Activated gamma-delta T cell (primary cell): ENCODE measurements at regions not wholly inside any gene's neighbourhood (a gene's known extent, or its start where the extent isn't known, plus 50 kb on each side); places are given as distances from the start of the nearest gene placed in this dataset.
"Not testable (repeated sequence)": the region's sequence is repeated elsewhere in the genome, so short reads cannot be mapped to it uniquely, and the experiment has no call there.

ENCODE experiments used
- DNase-seq: peaks from one replicate; lab custom pipeline; 2025; lab: John Stamatoyannopoulos, UW

DNA sequence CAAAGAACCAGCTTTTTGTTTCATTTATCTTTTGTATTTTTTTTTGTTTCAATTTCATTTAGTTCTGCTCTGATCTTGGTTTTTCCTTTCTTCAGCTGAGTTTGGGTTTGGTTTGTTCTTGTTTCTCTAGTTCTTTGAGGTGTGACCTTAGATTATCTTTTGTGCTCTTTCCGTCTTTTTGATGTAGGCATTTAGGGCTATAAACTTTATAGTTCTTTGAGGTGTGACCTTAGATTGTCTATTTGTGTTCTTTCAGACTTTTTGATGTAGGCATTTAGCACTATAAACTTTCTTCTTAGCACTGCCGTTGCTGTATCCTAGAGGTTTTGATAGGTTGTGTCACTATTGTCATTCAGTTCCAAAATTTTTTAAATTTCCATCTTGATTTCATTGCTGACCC is 224.3 kb upstream of the COBL start:
- not testable (repeated sequence) for DNase-seq

DNA sequence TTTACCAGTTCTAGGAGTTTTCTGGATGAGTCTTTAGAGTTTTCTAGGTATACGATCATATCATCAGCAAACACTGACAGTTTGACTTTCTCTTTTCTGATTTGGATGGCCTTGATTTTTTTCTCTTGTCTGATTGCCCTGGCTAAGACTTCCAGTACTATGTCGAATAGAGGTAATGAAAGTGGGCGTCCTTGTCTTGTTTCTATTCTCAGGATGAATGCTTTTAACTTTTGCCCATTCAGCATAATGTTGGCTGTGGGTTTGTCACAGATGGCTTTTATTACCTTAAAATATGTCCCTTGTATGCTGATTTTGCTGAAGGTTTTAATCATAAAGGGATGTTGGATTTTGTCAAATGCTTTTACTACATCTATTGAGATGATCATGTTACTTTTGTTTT is 223.2 kb upstream of the COBL start:
- DNase-seq: no peak

DNA sequence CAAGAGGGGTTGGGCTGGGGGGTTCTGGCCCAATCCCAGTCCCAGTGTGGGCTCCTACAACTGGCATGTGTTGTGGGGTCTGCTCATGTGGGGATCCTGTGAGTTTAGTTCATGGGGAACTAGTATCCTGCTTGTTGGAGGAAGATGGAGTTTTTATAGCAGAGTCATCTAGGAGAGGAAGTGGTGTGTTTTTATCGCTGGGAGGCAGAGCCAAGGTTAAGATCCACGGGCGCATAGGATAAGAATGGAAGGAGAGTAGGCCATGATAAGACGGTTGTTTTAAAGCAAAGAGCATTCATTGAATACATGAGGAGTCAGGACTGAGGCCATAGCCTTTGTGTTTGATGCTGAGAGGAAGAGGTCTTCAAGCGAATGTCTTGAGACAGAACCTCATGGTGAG is 211.6 kb upstream of the COBL start:
- no peak for DNase-seq

DNA sequence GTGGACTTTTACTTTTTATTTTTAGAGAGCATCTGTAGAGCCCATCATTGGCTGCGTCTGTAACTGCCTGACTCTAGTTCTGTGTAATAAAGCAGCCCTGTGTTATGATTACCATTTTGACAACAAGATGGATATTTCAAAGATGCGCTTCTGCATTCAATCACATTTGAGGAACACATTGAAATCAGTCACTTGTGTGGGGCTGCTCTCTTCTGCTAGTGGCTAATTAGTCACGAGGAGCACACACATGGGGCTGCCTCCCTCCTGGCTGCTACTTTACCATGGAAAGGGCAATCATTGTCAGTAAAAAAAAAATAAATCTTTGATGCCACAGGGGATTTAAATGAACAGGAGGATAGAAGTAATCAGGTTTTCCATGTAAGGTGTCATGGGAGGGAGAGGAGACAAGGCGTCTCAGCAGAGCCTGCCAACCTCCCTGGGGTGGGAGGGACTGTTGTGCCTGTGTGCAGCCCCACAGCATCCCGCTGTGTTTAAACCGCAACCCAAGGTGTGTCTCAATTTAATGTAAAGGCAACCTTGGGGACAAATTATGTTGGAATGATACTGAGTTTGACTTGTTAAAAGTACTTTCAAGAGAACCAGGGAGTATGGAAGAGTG is 205.2 kb upstream of the COBL start:
- no peak for DNase-seq

DNA sequence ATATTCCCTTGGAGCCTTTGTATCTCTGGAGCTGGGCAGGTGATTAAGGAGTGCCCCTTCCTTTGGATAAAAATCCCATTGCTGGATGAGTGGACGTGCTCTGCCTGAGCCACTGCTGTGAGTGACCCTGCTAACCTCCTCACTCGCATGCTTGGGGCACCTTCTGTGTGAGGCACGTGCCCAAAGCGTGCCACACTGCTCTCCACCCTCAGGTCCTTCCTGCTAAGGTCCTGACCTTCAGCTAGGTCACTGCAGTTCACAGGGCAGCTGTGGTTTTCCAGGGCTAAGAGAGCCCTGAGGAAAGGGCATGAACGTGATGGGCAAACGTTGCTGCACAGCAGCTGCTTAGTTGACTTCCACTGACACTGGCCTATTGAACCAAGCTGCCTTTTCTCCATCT is 204.4 kb upstream of the COBL start:
- DNase-seq: no peak

DNA sequence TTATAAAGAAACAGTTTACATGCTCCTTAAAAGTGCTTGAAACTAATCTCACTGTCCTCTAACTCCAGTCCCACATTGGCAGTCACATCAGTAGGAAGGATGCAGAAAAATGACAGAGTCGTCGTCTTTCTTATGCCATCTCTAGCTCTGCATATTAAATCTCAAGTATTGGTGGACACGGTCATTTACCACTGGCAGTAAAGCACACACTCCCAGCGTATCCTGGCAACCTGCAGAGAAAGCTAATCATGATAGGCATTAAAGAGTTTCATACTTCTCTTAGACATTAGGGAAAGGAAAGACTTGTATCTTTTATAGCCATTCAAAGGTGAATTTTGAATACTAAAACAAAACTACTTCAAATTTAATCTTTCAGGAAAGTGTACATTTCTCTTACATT is 202.0 kb upstream of the COBL start:
- no peak for DNase-seq

DNA sequence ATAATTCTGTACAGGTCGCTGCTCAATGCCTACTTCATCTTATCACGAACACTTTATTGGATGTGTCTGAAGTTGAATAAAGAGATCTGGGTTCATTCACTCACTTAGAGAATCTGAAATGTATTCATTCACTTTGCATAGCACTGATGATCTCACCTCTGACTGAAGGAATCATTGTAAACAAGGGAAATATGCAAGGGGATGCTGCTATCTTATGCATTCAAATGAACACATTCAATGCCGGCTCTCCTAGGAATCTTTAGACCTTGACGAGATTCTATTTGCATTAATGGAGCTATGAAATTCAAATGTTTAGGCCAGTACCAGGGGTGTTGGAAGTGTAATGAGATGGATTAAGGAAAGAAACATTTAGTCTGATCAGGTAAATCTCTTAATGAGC is 200.6 kb upstream of the COBL start:
- DNase-seq: no peak

DNA sequence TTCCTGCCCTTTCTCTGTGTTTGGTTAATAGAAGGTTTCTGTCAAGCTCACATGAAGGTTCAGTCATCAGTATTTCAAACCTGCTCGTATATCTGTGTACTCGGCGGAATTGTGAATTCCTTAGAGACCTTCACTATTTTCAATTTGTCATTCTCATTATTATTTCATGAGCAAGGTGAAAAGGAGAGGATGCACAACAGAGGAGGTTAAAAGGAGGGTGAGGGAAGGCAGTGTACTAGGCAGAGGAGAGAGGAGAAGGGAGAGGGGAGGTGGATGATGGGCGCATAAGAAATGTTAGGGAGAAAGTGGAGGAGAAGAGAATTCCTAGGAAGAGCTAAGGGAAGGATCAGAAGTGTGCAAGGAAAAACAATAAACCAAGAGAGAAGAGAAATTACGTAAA is 185.0 kb upstream of the COBL start:
- DNase-seq: no peak

DNA sequence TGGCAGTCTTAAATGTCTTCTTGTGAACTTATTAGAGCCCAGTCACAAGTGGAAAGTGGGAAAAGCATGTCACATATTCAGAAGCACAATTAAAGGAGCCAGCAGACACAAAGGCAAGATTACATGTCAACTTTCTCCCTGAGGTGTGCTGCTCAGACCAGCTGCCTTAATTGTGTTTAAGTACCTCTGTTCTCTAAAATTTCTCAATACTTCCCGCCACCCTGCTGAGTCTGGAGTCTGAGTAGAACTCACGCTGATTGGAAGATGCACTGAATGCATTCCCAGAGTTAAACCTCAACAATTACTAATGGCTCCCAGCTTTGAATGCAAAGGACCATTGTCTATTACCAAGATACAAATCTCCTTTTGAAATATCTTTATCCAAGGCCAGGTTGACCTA is 166.4 kb upstream of the COBL start:
- no peak for DNase-seq

DNA sequence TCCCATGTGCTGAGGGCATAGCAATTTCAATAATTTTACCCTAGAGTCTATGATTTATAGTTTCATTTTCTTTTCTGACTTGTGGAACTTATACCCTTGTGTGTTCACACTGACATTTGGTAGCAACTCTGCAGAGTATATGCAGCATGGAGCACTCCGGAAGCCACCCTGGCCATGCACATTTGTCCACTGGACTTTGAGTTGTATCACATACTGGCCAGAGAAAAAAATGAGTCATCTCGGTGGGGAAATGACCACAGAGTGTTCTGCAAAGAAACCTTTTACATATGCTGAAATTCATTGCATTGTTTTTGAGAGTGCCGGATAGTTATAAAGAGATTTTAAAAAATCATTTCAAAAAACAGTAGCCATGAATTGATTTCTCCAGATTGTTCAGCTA is 164.8 kb upstream of the COBL start:
- no peak for DNase-seq

DNA sequence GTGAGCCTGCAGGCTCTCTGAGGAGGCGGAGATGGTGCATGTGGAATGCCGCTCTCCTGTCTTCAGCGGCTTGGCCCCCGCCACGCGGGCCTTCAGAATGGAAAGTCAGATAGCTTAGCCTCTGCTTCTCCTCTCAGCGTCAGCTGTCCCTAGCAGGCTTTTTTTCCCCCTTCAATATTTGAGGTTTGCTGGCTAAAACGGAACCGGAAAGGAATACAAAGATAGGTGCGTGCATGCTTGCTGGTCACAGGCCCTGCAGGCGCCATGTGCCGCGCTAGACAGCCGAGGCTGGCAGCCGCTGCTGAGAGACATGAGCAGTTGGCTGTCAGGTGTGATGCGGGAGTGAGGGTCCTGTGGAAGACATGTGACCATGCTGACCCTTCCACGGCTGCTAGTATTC is 161.2 kb upstream of the COBL start:
- no peak for DNase-seq

DNA sequence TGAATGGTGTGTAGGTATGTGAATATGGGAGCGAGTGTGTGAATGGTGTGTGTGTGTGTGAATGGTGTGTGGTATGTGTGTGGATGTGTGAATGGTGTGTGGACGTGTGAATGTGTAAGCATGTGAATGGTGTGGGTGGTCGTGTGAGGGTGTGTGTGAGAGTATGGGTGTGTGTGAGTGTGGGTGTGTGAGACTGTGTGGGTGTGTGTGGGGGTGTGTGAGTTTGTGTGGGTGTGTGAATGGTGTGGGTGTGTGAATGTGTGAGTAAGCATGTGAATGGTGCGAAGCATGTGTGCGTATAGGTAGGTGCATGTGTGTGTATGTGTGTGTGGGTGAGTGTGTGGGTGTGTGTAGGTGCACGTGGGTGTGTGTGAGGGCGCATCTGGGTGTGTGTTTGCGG is 160.7 kb upstream of the COBL start:
- no peak for DNase-seq

DNA sequence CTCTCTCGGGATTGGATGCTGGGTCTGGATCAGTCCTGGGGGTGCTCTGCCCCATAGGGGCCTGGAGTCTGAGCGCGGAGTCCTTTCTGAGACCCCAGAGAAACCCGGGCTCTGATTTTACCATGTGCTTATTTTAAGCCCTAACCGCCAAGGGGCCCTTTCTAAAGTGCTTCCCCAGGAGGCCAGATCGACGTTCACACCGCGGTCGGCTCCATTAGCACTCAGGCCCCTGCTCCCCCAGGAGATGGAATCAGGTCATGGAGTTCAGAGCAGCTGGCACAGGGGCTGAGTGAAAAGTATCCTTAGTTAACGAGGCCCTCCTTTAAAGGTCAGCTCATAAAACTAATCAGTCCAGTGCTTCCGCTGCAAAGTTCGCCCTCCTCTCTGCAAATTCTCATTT is 159.4 kb upstream of the COBL start:
- DNase-seq: no peak

DNA sequence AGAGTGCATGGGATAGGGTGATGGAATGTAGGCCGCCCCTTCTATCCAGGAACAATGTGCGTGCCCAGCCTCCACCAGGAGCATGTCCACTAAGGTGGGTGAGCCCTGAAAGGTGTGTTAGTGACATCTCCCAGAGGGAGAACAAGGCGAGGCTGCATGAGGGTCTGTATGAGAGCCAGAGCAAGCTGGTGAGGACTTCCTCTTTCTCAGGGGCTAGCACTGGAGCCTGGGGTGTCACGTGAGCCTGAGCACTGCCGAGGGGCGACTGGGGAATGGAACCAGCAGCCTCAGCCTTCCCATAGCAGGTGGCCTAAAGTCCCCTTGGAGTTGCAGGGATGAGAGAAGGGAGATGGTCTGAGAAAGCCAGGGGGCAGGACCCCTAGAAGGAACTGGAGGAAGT is 156.3 kb upstream of the COBL start:
- no peak for DNase-seq

DNA sequence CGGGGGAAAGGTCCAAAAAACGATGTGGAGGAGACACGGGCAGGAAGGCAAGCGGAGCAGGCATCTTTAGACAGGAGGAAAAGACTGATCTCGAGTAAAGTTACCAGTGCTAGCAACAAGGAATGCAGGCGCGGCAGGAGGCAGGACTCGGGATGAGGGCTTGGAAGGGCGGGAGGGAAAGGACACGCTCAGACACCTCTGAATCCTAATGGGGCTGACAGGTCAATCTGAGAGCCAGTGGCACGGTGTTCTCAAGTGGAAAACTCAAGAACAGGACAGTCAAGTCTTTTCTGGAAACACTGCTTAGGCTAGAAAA is 155.3 kb upstream of the COBL start:
- no peak for DNase-seq

DNA sequence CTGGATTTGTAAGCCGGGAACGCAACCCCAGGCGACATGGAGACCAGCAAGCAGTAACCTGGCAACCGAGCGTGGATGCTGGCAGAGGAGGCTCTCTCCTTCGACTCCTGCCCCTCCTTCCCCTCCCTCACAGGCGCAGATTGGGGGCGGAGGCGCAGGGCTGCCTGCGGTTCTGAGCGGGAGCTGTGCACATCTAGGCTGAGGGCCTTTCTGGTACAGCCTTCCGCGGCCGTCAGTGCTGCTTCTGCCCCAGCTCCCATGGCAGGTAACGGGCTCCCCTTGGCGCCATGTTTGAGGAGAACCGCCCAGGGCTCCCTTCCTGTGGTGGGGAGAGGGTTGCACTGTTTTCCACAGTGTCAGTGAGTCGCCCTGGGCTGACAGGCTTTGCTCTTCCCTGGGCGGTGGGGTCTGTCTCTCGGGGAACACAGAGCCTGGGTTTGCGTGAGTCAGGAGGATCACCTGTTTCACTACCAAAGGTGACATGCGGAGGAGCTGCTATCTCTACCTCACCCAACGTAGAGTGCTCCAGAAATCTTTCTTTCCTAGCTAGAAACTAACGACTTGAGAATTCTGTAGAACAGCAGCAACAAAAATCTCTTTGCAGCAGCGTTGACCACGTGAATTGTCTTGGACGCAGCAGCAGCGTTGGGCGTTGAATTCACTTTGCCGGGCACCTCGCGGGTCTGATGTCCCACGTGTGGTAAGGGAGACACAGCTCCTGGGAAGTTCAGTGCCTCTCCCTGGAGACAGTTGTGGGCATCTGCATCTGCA is 154.8 kb upstream of the COBL start:
- no peak for DNase-seq

DNA sequence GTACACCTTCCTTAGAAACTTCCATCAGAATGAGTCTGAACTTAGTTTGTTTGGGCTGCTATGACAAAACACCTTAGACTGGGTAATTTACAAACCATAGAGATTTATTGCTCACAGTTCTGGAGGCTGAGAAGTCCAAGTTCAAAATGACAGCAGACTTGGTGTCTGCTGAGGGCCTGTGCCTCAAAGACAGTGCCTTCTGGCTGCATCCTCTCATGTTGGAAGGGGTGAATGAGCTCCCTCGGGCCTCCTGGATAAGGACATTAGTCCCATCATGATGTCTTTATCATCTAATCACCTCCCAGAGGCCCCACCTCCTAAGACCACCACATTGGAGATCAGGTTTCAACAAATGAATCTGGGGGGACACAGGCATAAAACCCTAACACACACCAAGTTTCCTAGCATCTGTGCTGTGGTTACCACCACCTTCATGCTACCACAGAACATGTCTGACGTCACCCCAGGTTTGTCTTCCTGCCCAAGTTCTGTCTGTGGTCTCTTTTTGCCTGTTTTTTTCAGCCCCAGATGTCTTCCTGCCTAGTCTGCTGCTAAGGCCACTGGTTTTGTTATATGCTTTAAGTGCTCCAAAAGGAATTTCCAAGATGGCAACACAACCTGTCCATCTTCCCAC is 150.9 kb upstream of the COBL start:
- no peak for DNase-seq

DNA sequence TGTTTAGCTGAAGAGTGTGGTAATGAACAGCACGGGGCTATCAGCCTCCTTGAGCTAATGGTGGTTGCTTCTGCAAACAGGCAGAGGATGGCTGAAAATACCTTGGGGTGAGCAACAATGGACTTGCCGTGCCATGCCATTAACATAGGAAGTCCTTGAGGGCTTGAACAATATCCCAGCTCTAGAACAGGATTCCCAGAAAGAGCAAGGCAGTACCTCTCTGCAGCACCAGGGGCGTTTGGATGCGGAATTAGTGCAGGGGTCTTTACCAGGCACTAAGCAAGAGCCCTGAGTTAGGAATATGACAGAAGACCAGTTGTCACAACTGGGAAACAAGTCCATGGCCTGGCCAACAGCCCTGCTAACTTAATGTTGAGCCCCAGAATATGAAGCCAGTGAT is 143.2 kb upstream of the COBL start:
- no peak for DNase-seq

DNA sequence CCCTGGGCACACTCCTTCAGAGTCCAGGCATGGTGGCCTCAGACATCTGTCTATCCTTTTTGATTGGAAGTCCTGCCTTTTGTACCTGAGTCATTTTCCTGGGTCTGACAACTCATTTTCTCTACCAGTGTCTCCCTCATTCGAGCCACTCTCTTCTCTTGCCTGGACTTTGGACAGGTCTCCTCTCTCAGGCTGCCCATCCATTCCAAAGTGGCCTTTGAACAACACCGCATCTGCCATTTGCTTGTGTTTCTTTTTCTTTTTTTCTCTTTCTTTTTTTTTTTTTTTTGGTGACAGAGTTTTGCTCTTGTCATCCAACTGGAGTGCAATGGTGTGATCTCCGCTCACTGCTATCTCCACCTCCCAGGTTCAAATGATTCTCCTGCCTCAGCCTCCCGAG is 142.1 kb upstream of the COBL start:
- no peak for DNase-seq

DNA sequence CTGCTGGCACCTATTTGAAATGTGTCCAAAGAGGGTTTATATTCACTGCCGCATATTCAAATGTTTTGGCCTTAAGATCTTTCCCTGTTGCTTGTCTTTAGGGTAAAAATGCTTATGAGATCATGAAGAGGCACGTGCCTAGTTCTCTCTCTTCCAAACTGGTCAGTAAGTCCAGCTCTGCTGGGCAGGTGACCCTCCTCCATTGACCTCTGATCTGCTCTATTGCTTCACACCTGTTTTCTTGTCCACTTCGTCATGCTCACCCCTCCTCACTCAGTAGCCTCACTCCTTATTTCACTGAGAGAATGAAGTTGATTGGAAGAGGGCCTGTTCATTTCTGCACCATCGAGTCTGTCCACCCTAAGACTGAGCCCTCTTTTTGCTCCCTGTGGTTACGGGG is 140.5 kb upstream of the COBL start:
- DNase-seq: no peak

DNA sequence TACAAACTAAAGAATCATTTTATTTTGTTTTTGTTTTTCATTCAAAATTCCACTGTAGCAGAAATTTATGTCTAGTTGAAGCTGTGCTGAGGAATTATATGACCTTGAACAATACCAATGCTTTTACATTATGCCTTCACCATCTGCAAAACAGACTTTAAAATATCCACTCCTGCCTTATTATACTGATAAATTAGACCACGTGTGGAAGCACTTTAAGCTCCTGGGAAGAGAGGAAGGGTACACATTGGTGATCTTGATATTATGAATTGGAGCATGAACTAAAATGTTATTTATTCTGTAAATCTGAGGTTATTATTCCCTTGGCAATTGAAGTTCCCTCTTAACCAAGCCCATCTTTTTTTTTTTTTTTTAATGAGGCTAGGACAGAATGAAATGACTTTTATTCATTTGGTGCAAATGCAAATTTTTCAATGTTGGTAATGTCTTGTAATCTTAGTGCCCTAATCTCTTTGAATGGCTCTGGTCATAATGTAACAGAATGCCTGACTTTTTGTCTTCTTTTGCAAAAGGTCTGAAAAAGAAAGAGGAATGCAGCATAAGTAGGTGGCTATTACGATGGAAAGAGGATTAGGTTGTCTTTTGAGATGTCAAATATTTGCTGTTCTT is 139.9 kb upstream of the COBL start:
- no peak for DNase-seq

DNA sequence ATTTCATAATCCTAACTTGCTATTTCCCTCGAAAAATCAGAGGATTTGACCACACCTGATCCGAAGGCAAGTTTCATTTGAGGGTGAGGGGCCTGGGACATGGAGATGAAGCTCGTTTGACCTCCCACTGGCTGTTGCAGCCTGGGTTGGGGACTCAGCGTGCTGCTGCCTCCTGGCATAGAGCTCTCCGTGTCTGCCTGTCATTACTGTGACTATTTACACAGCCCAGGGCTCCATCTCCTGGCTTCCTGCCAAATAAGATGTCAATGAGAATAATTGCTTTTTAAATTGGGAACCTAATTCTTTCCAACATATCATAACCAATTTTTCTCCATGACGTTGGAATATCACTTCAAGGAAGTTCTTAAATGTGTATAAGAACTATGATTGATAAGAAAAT is 139.3 kb upstream of the COBL start:
- no peak for DNase-seq

DNA sequence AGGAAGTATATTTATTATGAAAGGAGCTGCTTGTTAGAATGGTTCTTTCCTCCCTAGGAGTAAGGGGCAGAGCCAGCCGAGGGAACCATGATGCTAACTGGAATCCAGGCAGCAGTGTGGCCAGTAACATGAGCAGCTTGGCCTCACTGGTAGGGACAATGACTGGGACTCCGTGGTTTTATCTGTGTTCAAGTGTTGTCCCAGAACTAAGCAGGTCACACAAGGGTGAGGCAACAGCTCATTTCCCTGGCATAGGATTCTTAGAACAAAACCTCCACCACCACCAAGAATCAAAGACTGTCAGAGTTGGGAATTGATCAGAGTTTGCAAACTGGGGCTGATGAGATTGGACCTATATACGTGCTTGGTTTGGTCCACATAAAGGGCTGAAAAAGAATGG is 138.9 kb upstream of the COBL start:
- no peak for DNase-seq
